BLaER1 treated with 17β-estradiol and CSF1 and Interleukin-3, amounts not matched to agents 10 nM and 100 nM (cell line): ENCODE measurements at regions not wholly inside any gene's neighbourhood (a gene's known extent, or its start where the extent isn't known, plus 50 kb on each side); places are given as distances from the start of the nearest gene placed in this dataset.
A peak's percentile ranks its signal among the peaks of the same experiment; 100 is the strongest.

Source experiments
- H3K27ac ChIP-seq, 11 experiments: shearing (Covaris generic); formaldehyde crosslinking; 2 replicates each; pipeline ENCODE4 v1.8.1; 2022
- H3K27me3 ChIP-seq, 11 experiments: shearing (Covaris generic); formaldehyde crosslinking; 2 replicates each; pipeline ENCODE4 v1.8.1; 2022
- H3K36me3 ChIP-seq, 11 experiments: shearing (Covaris generic); formaldehyde crosslinking; 2 replicates each; pipeline ENCODE4 v1.8.1; 2022
- H3K4me1 ChIP-seq, 10 experiments: shearing (Covaris generic); formaldehyde crosslinking; 2 replicates each; pipeline ENCODE4 v1.8.1; 2022
- H3K4me2 ChIP-seq, 11 experiments: shearing (Covaris generic); formaldehyde crosslinking; 2 replicates each; pipeline ENCODE4 v1.8.1; 2022
- H3K4me3 ChIP-seq, 10 experiments: shearing (Covaris generic); formaldehyde crosslinking; 2 replicates each; pipeline ENCODE4 v1.8.1; 2022
- H3K9ac ChIP-seq, 11 experiments: shearing (Covaris generic); formaldehyde crosslinking; 2 replicates each; pipeline ENCODE4 v1.8.1; 2022
- H3K9me3 ChIP-seq, 11 experiments: shearing (Covaris generic); formaldehyde crosslinking; replicated peaks in 1 of 11; 2 replicates each; pipeline ENCODE4 v1.8.1; 2022
- H4K20me1 ChIP-seq, 11 experiments: shearing (Covaris generic); formaldehyde crosslinking; 2 replicates each; pipeline ENCODE4 v1.8.1; 2022
- Cebpa-rat ChIP-seq, 11 experiments: shearing (Covaris generic); IDR thresholded peaks; 2 replicates each; pipeline ENCODE4 v1.8.1; 2022

GRCh38 chr3:159172473-159172872 is 370.6 kb downstream of the MFSD1 start:
- no peak for TF ChIP-seq Cebpa-rat (IDR thresholded peaks at IDR 0.05)
- H3K4me1 ChIP-seq: peaks cover 0 to 26% (median 7%) of the 10 kb centered on the region in 10 experiments; a peak in 10 of 20 replicates
- no peaks in the 10 kb centered on the region for H3K27me3 ChIP-seq
- no peak overlapping the region for H3K9ac ChIP-seq
- H3K36me3 ChIP-seq: no peaks in the 10 kb centered on the region
- no peak overlapping the region for H3K27ac ChIP-seq
- no peaks in the 10 kb centered on the region for H4K20me1 ChIP-seq
- H3K4me2 ChIP-seq: no peak overlapping the region
- no peak overlapping the region for H3K4me3 ChIP-seq
- H3K9me3 ChIP-seq: no peaks in the 10 kb centered on the region

GRCh38 chr3:159174715-159175692 is 373.1 kb downstream of the MFSD1 start:
- H3K9ac ChIP-seq: no peak overlapping the region
- no peak overlapping the region for H3K27ac ChIP-seq
- no peaks in the 10 kb centered on the region for H3K9me3 ChIP-seq
- TF ChIP-seq Cebpa-rat (IDR thresholded peaks at IDR 0.05): no peak
- no peaks in the 10 kb centered on the region for H3K36me3 ChIP-seq
- no peaks in the 10 kb centered on the region for H4K20me1 ChIP-seq
- H3K4me3 ChIP-seq: no peak overlapping the region
- H3K4me2 ChIP-seq: no peak overlapping the region
- H3K27me3 ChIP-seq: no peaks in the 10 kb centered on the region
- peaks cover 0 to 19% (median 2%) of the 10 kb centered on the region in 10 experiments; a peak in 10 of 20 replicates for H3K4me1 ChIP-seq

- Histone ChIP-seq H3K9ac (no peak overlapping the region), H3K4me3 (no peak overlapping the region)
Measured at GRCh38 chr3:159178209-159178897, 376.5 kb downstream of the MFSD1 start.

GRCh38 chr3:159182961-159183360 is 381.1 kb downstream of the MFSD1 start:
- Histone ChIP-seq H3K27me3 (no peaks in the 10 kb centered on the region), H3K36me3 (no peaks in the 10 kb centered on the region)
- TF ChIP-seq Cebpa-rat (IDR thresholded peaks at IDR 0.05): no peak

More at GRCh38 chr3:159178209-159178897, 376.5 kb downstream of the MFSD1 start:
- H3K9me3 ChIP-seq: no peaks in the 10 kb centered on the region
- no peak overlapping the region for H3K27ac ChIP-seq
- no peaks in the 10 kb centered on the region for H3K27me3 ChIP-seq
- H3K4me2 ChIP-seq: no peak overlapping the region
- no peaks in the 10 kb centered on the region for H4K20me1 ChIP-seq
- H3K36me3 ChIP-seq: no peaks in the 10 kb centered on the region
- no peak for TF ChIP-seq Cebpa-rat (IDR thresholded peaks at IDR 0.05)
- H3K4me1 ChIP-seq: peaks cover 0 to 18% (median 0%) of the 10 kb centered on the region in 10 experiments; a peak in 4 of 20 replicates

GRCh38 chr3:159185443-159186050 is 383.7 kb downstream of the MFSD1 start:
- Histone ChIP-seq H3K4me3 (no peak overlapping the region), H3K4me1 (peaks cover 7 to 63% (median 16%) of the 10 kb centered on the region in 10 experiments; a peak in 16 of 20 replicates), H3K4me2 (peak overlapping the region in 7 of 11 experiments; percentile 21 to 85 (median 50); a peak in 14 of 22 replicates), H3K36me3 (no peaks in the 10 kb centered on the region), H3K9me3 (0 out of 22 replicates have a peak, but pooled peaks cover 0 to 7% (median 0%) of the 10 kb centered on the region in 11 experiments), H3K9ac (peak overlapping the region in 1 of 11 experiments; percentile 22; a peak in 1 of 22 replicates), H4K20me1 (no peaks in the 10 kb centered on the region), H3K27me3 (no peaks in the 10 kb centered on the region), H3K27ac (peak overlapping the region in 5 of 11 experiments; percentile 17 to 69 (median 37); a peak in 6 of 22 replicates)
- no peak for TF ChIP-seq Cebpa-rat (IDR thresholded peaks at IDR 0.05)

More at GRCh38 chr3:159182961-159183360, 381.1 kb downstream of the MFSD1 start:
- H3K4me3 ChIP-seq: no peak overlapping the region
- H3K27ac ChIP-seq: no peak overlapping the region
- H3K4me2 ChIP-seq: peak overlapping the region in 2 of 11 experiments; percentile 81 to 83; a peak in 4 of 22 replicates
- H3K4me1 ChIP-seq: peaks cover 7 to 62% (median 16%) of the 10 kb centered on the region in 10 experiments; a peak in 16 of 20 replicates
- 0 out of 22 replicates have a peak, but pooled peaks cover 0 to 6% (median 0%) of the 10 kb centered on the region in 11 experiments for H3K9me3 ChIP-seq
- H3K9ac ChIP-seq: no peak overlapping the region
- H4K20me1 ChIP-seq: no peaks in the 10 kb centered on the region

- peak overlapping the region in 10 of 11 experiments; percentile 6 to 85 (median 34); a peak in 16 of 22 replicates for H3K4me2 ChIP-seq
- H3K9ac ChIP-seq: no peak overlapping the region
- H3K4me1 ChIP-seq: peaks cover 7 to 56% (median 16%) of the 10 kb centered on the region in 10 experiments; a peak in 16 of 20 replicates
- peak overlapping the region in 3 of 11 experiments; percentile 12 to 65 (median 37); a peak in 3 of 22 replicates for H3K27ac ChIP-seq
- H3K36me3 ChIP-seq: no peaks in the 10 kb centered on the region
- 0 out of 22 replicates have a peak, but pooled peaks cover 0 to 7% (median 0%) of the 10 kb centered on the region in 11 experiments for H3K9me3 ChIP-seq
- no peaks in the 10 kb centered on the region for H3K27me3 ChIP-seq
- no peaks in the 10 kb centered on the region for H4K20me1 ChIP-seq
- no peak for TF ChIP-seq Cebpa-rat (IDR thresholded peaks at IDR 0.05)
- no peak overlapping the region for H3K4me3 ChIP-seq
Measured at GRCh38 chr3:159186581-159186980, 384.7 kb downstream of the MFSD1 start.

GRCh38 chr3:159187232-159187631 is 385.4 kb downstream of the MFSD1 start:
- H3K4me1 ChIP-seq: peaks cover 7 to 56% (median 16%) of the 10 kb centered on the region in 10 experiments; a peak in 16 of 20 replicates
- H3K27me3 ChIP-seq: no peaks in the 10 kb centered on the region
- H3K9me3 ChIP-seq: 0 out of 22 replicates have a peak, but pooled peaks cover 0 to 7% (median 0%) of the 10 kb centered on the region in 11 experiments
- TF ChIP-seq Cebpa-rat (IDR thresholded peaks at IDR 0.05): no peak
- no peaks in the 10 kb centered on the region for H4K20me1 ChIP-seq
- no peak overlapping the region for H3K27ac ChIP-seq
- H3K36me3 ChIP-seq: no peaks in the 10 kb centered on the region
- peak overlapping the region in 5 of 11 experiments; percentile 8 to 85 (median 54); a peak in 7 of 22 replicates for H3K4me2 ChIP-seq
- no peak overlapping the region for H3K4me3 ChIP-seq
- no peak overlapping the region for H3K9ac ChIP-seq

- peak overlapping the region in 2 of 11 experiments; percentile 77 to 85; a peak in 4 of 22 replicates for H3K4me2 ChIP-seq
- no peak overlapping the region for H3K27ac ChIP-seq
- H3K36me3 ChIP-seq: no peaks in the 10 kb centered on the region
- 0 out of 22 replicates have a peak, but pooled peaks cover 0 to 7% (median 0%) of the 10 kb centered on the region in 11 experiments for H3K9me3 ChIP-seq
- H3K27me3 ChIP-seq: no peaks in the 10 kb centered on the region
- H3K4me1 ChIP-seq: peaks cover 7 to 56% (median 16%) of the 10 kb centered on the region in 10 experiments; a peak in 16 of 20 replicates
- H3K9ac ChIP-seq: no peak overlapping the region
- no peaks in the 10 kb centered on the region for H4K20me1 ChIP-seq
- no peak overlapping the region for H3K4me3 ChIP-seq
- no peak for TF ChIP-seq Cebpa-rat (IDR thresholded peaks at IDR 0.05)
Measured at GRCh38 chr3:159187706-159188105, 385.9 kb downstream of the MFSD1 start.
